DOHH2 (cell line): ENCODE measurements at regions not wholly inside any gene's neighbourhood (a gene's known extent, or its start where the extent isn't known, plus 50 kb on each side); places are given as distances from the start of the nearest gene placed in this dataset.

Experiments used
- H3F3A ChIP-seq: fragments of 200-600 bp; sonication (generic), shearing (Covaris generic); 2 replicates; pipeline ENCODE4 v1.6.0; 2016; ENCODE audit warnings: antibody characterized with exemption, mild to moderate bottlenecking; ENCODE audit not compliant: control insufficient read depth, insufficient read depth
- H3K27ac ChIP-seq: fragments of 200-600 bp; sonication (generic); 2 replicates; pipeline ENCODE4 v1.5.1; 2014; ENCODE audit warnings: low read depth, mild to moderate bottlenecking, low read length, moderate library complexity
- H3K27me3 ChIP-seq: fragments of 200-600 bp; sonication (generic); 2 replicates; pipeline ENCODE4 v1.6.1; 2014; ENCODE audit warnings: mild to moderate bottlenecking, low read length, mixed read lengths; ENCODE audit not compliant: control insufficient read depth
- H3K36me3 ChIP-seq: fragments of 200-600 bp; sonication (generic); 2 replicates; pipeline ENCODE4 v1.6.1; 2014; ENCODE audit warnings: mild to moderate bottlenecking, low read length, moderate library complexity, mixed read lengths; ENCODE audit not compliant: control insufficient read depth
- H3K4me1 ChIP-seq: fragments of 200-600 bp; sonication (generic); 2 replicates; pipeline ENCODE4 v1.6.1; 2014; ENCODE audit warnings: mild to moderate bottlenecking, low read length, mixed read lengths; ENCODE audit not compliant: control insufficient read depth
- H3K4me2 ChIP-seq: fragments of 200-600 bp; sonication (generic); 2 replicates; pipeline ENCODE4 v1.6.0; 2014; ENCODE audit warnings: mild to moderate bottlenecking, low read length, moderate library complexity
- H3K4me3 ChIP-seq: fragments of 200-600 bp; sonication (generic); 2 replicates; pipeline ENCODE4 v1.5.1; 2014; ENCODE audit warnings: mild to moderate bottlenecking, low read length, mixed read lengths
- H3K79me2 ChIP-seq: fragments of 200-600 bp; sonication (generic); 2 replicates; pipeline ENCODE4 v1.6.1; 2014; ENCODE audit warnings: mild to moderate bottlenecking, low read length, mixed read lengths; ENCODE audit not compliant: control insufficient read depth
- H3K9me2 ChIP-seq: fragments of 200-600 bp; sonication (generic); replicated peaks from 2 replicates; pipeline ENCODE4 v1.6.1; 2014; ENCODE audit warnings: mild to moderate bottlenecking, low read length, mixed read lengths; ENCODE audit not compliant: control insufficient read depth
- H3K9me3 ChIP-seq: fragments of 200-600 bp; sonication (generic); 2 replicates; pipeline ENCODE4 v1.6.1; 2014; ENCODE audit warnings: antibody characterized with exemption, low read length, mixed read lengths; ENCODE audit not compliant: control insufficient read depth, insufficient read depth
- H4K20me1 ChIP-seq: fragments of 200-600 bp; sonication (generic); 2 replicates; pipeline ENCODE4 v1.6.0; 2014; ENCODE audit warnings: low read depth, mild to moderate bottlenecking, antibody characterized with exemption, low read length, moderate library complexity; ENCODE audit not compliant: control insufficient read depth, insufficient read depth
- EZH2phosphoT487 ChIP-seq: fragments of 200-600 bp; sonication (generic); IDR thresholded peaks from 2 replicates; pipeline ENCODE4 v1.6.1; 2017; ENCODE audit warnings: borderline replicate concordance, mild to moderate bottlenecking, antibody characterized with exemption, low read length, moderate library complexity, mixed read lengths
- TF ChIP-seq, protein P1 (sequence below): fragments of 200-600 bp; sonication (generic); IDR thresholded peaks from one replicate; pipeline ENCODE4 v1.5.1; 2014; ENCODE audit warnings: antibody characterized with exemption, mild to moderate bottlenecking, low read depth, low read length; ENCODE audit not compliant: poor library complexity, severe bottlenecking

DNA sequence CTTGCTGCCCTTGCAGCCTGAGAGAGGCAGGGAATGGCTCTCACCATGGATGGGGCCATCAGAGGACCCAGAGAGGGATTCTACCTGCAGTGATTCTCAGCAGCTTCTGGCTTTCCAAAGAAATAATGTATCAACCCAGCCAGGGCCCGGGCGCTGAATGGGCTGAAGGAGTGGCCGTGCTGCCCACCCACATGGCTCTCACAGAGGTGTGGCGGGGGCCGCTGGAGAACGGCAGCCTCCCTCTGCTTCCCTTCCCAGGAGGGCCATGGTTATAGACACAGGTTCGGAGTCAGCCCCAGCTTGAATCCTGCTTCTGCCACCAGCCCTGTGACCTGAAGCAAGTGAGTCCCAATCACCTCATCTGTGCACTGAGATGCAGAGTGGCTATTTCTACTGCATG is 82.7 kb downstream of the THAP12 start:
- no peak overlapping the region for H3K4me3 ChIP-seq
- H3K27ac ChIP-seq: no peak overlapping the region
- peaks cover 5% of the 10 kb centered on the region for H3K27me3 ChIP-seq
- H4K20me1 ChIP-seq: no peaks in the 10 kb centered on the region
- H3K79me2 ChIP-seq: no peaks in the 10 kb centered on the region
- TF ChIP-seq, protein P1, sequence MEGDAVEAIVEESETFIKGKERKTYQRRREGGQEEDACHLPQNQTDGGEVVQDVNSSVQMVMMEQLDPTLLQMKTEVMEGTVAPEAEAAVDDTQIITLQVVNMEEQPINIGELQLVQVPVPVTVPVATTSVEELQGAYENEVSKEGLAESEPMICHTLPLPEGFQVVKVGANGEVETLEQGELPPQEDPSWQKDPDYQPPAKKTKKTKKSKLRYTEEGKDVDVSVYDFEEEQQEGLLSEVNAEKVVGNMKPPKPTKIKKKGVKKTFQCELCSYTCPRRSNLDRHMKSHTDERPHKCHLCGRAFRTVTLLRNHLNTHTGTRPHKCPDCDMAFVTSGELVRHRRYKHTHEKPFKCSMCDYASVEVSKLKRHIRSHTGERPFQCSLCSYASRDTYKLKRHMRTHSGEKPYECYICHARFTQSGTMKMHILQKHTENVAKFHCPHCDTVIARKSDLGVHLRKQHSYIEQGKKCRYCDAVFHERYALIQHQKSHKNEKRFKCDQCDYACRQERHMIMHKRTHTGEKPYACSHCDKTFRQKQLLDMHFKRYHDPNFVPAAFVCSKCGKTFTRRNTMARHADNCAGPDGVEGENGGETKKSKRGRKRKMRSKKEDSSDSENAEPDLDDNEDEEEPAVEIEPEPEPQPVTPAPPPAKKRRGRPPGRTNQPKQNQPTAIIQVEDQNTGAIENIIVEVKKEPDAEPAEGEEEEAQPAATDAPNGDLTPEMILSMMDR: no peak
- no peak for TF ChIP-seq EZH2phosphoT487
- no peaks in the 10 kb centered on the region for H3K9me2 ChIP-seq
- H3K4me2 ChIP-seq: no peak overlapping the region
- no peaks in the 10 kb centered on the region for H3K9me3 ChIP-seq
- no peaks in the 10 kb centered on the region for H3F3A ChIP-seq
- no peaks in the 10 kb centered on the region for H3K36me3 ChIP-seq
- 0 out of 2 replicates have a peak, but pooled peaks cover 1% of the 10 kb centered on the region for H3K4me1 ChIP-seq

DNA sequence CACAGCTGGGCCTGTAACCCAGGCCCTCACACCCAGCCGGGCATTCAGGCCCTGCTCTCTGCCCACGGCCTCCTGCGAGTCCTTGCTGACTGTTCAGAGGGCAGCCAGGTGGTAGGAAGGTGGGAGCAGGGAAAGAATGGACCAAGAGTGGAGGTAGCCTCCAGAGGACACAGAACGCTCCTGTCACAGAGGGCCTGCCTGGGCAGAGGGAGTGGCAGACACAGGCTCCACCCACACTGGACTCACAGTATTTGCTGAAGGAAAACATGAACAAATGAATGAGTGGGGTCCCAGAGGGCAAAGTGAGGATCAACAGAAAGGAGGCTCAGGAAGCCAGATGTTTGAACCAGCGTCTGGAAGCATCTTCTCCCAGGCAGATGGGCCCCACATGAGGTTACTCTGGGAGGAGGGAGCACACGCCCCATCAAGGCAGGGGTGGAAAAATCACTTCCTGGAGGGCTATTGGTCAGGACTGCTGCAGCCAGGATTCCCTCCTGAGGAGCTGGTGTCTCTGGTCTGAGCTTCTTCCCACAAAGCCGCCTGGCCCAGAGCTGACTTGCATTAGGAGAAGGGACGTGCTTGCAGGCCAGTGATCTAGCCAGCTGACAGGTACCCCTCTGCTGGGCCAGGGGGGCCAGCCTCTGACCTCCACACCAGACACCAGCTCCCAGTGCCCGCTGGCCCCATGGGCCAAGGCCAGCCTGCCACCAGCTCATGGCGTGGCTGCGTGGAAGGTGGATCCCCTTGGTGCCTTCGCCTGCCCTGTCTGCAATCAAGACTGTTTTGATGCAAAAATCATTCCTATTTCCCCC is 84.0 kb downstream of the THAP12 start:
- Histone ChIP-seq H3K27ac (no peak overlapping the region), H3K36me3 (no peaks in the 10 kb centered on the region), H3K9me2 (no peaks in the 10 kb centered on the region), H3K4me2 (no peak overlapping the region), H3K79me2 (no peaks in the 10 kb centered on the region), H3K4me1 (peaks cover 7% of the 10 kb centered on the region; the same call in 1 of the 2 replicates), H3F3A (no peaks in the 10 kb centered on the region), H4K20me1 (no peaks in the 10 kb centered on the region), H3K9me3 (no peaks in the 10 kb centered on the region), H3K4me3 (no peak overlapping the region), H3K27me3 (peaks cover 18% of the 10 kb centered on the region)
- TF ChIP-seq, protein P1: no peak
- no peak for TF ChIP-seq EZH2phosphoT487

DNA sequence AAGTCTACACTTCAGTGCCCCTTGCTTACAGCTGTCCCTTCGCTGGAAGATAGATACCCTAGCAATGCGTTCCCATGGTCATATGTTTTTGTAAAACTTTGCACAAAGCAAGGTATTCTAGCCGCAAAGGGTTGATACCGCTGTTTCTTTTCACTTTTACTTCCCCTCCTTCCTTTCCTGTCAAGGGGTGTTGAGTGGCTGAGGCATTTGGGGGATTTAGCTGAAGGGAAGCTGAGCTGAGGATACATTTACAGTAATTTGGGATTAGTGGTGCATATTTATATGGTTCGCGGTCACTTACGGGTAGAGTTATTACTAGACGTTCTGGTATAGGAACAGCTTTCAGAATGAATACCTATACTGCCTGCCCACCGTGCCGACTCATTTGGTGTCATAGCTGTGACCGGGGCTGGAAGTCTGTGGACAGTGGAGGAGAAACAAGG is 86.9 kb upstream of the WNT11 start:
- no peaks in the 10 kb centered on the region for H3K79me2 ChIP-seq
- H3F3A ChIP-seq: no peaks in the 10 kb centered on the region
- H4K20me1 ChIP-seq: no peaks in the 10 kb centered on the region
- H3K36me3 ChIP-seq: no peaks in the 10 kb centered on the region
- no peaks in the 10 kb centered on the region for H3K9me3 ChIP-seq
- no peak overlapping the region for H3K4me2 ChIP-seq
- H3K27me3 ChIP-seq: peaks cover 25% of the 10 kb centered on the region
- H3K9me2 ChIP-seq: no peaks in the 10 kb centered on the region
- H3K4me3 ChIP-seq: no peak overlapping the region
- peaks cover 15% of the 10 kb centered on the region for H3K4me1 ChIP-seq
- TF ChIP-seq, protein P1: no peak
- TF ChIP-seq EZH2phosphoT487: no peak
- H3K27ac ChIP-seq: no peak overlapping the region
